A172 (cell line): ENCODE measurements at regions not wholly inside any gene's neighbourhood (a gene's known extent, or its start where the extent isn't known, plus 50 kb on each side); places are given as distances from the start of the nearest gene placed in this dataset.
A peak's percentile ranks its signal among the peaks of the same experiment; 100 is the strongest.

Experiments
- DNase-seq: peaks from one replicate; pipeline ENCODE4 v3.0.0-alpha.2; 2015; ENCODE audit warnings: low spot score

- DNase-seq, result no peak
Measured at GRCh38 chr6:117077300-117077699, 188.1 kb upstream of the VGLL2 start.

- no peak for DNase-seq
Measured at GRCh38 chr6:117078624-117079023, 186.7 kb upstream of the VGLL2 start.

- DNase-seq, result no peak
Measured at GRCh38 chr6:117079951-117080350, 185.4 kb upstream of the VGLL2 start.

GRCh38 chr6:117089604-117090003, 175.8 kb upstream of the VGLL2 start:
- no peak for DNase-seq

- DNase-seq, result no peak
Measured at GRCh38 chr6:117110146-117110545, 155.2 kb upstream of the VGLL2 start.

- no peak for DNase-seq
Measured at GRCh38 chr6:117110737-117111136, 154.6 kb upstream of the VGLL2 start.

- DNase-seq, result no peak
Measured at GRCh38 chr6:117117652-117118051, 147.7 kb upstream of the VGLL2 start.

GRCh38 chr6:117118490-117118889, 146.9 kb upstream of the VGLL2 start:
- DNase-seq, result no peak

- no peak for DNase-seq
Measured at GRCh38 chr6:117126213-117126612, 139.1 kb upstream of the VGLL2 start.

- DNase-seq, result no peak
Measured at GRCh38 chr6:117128052-117128451, 137.3 kb upstream of the VGLL2 start.

GRCh38 chr6:117130125-117130524, 135.2 kb upstream of the VGLL2 start:
- DNase-seq, result no peak

- DNase-seq, result no peak
Measured at GRCh38 chr6:117136702-117137101, 128.7 kb upstream of the VGLL2 start.

- DNase-seq, result no peak
Measured at GRCh38 chr6:117137711-117138110, 127.6 kb upstream of the VGLL2 start.

- no peak for DNase-seq
Measured at GRCh38 chr6:117138425-117138824, 126.9 kb upstream of the VGLL2 start.

GRCh38 chr6:117138920-117139319, 126.4 kb upstream of the VGLL2 start:
- DNase-seq, result no peak

- no peak for DNase-seq
Measured at GRCh38 chr6:117142142-117142541, 123.2 kb upstream of the VGLL2 start.

GRCh38 chr6:117142995-117143394, 122.4 kb upstream of the VGLL2 start:
- DNase-seq, result no peak

- DNase-seq, result no peak
Measured at GRCh38 chr6:117143647-117144046, 121.7 kb upstream of the VGLL2 start.

- DNase-seq, result no peak
Measured at GRCh38 chr6:117145940-117146339, 119.4 kb upstream of the VGLL2 start.

- DNase-seq, result no peak
Measured at GRCh38 chr6:117149324-117149723, 116.0 kb upstream of the VGLL2 start.

GRCh38 chr6:117156741-117157140, 108.6 kb upstream of the VGLL2 start:
- DNase-seq, result no peak

- DNase-seq, result no peak
Measured at GRCh38 chr6:117157448-117157847, 107.9 kb upstream of the VGLL2 start.

- peak; percentile 35 for DNase-seq
Measured at GRCh38 chr6:117165911-117166499, 99.4 kb upstream of the VGLL2 start.

- peak; percentile 84 for DNase-seq
Measured at GRCh38 chr6:117167520-117168271, 97.7 kb upstream of the VGLL2 start.
